ENCODE measurements at regions not wholly inside any gene's neighbourhood (a gene's known extent, or its start where the extent isn't known, plus 50 kb on each side); places are given as distances from the start of the nearest gene placed in this dataset.

- H3K36me3 Mint-ChIP-seq: no peaks in the 10 kb centered on the region
- H3K27ac Mint-ChIP-seq: no peak overlapping the region
- no peaks in the 10 kb centered on the region for H3K9me3 Mint-ChIP-seq
- no peaks in the 10 kb centered on the region for H3K27me3 Mint-ChIP-seq
- ATAC-seq (replicated peaks in 1 of 4): no peak
- Histone ChIP-seq H3K4me3 (ENCODE audit: control insufficient read depth in 1 of 2, extremely low read depth in 1 of 2, low read length in 1 of 2) (no peak overlapping the region), H3K9me3 (no peaks in the 10 kb centered on the region), H3K4me1 (ENCODE audit: control insufficient read depth in 1 of 2, extremely low read depth in 1 of 2, insufficient read depth in 2 of 2, low read length in 2 of 2) (no peaks in the 10 kb centered on the region), H3K27me3 (replicated peaks in 1 of 2; ENCODE audit: control insufficient read depth in 2 of 2, extremely low read depth in 1 of 2, insufficient read depth in 2 of 2, low read length in 1 of 2) (no peaks in the 10 kb centered on the region), H3K36me3 (ENCODE audit: control insufficient read depth in 2 of 2, extremely low read depth in 1 of 2, insufficient read depth in 1 of 2, low read length in 1 of 2) (no peaks in the 10 kb centered on the region), H3K27ac (ENCODE audit: low read length) (no peak overlapping the region)
- no peak for DNase-seq
- CTCF ChIA-PET: no interaction called here
- WGBS (ENCODE audit: insufficient coverage): 90% methylated on average over 2 of the region's 6 CpGs
- no peak overlapping the region for H3K4me3 Mint-ChIP-seq
- no peaks in the 10 kb centered on the region for H3K4me1 Mint-ChIP-seq
- POLR2A ChIA-PET: no interaction called here
Observed at GRCh38 chr17:14704121-14704520, 403.2 kb downstream of the HS3ST3B1 start.

GRCh38 chr17:14701886-14702285, 401.0 kb downstream of the HS3ST3B1 start:
- Histone ChIP-seq H3K4me3 (ENCODE audit: control insufficient read depth in 1 of 2, extremely low read depth in 1 of 2, low read length in 1 of 2) (no peak overlapping the region), H3K27me3 (replicated peaks in 1 of 2; ENCODE audit: control insufficient read depth in 2 of 2, extremely low read depth in 1 of 2, insufficient read depth in 2 of 2, low read length in 1 of 2) (no peaks in the 10 kb centered on the region), H3K4me1 (ENCODE audit: control insufficient read depth in 1 of 2, extremely low read depth in 1 of 2, insufficient read depth in 2 of 2, low read length in 2 of 2) (no peaks in the 10 kb centered on the region), H3K9me3 (no peaks in the 10 kb centered on the region), H3K36me3 (ENCODE audit: control insufficient read depth in 2 of 2, extremely low read depth in 1 of 2, insufficient read depth in 1 of 2, low read length in 1 of 2) (no peaks in the 10 kb centered on the region), H3K27ac (ENCODE audit: low read length) (no peak overlapping the region)
- Mint-ChIP-seq H3K4me1 (no peaks in the 10 kb centered on the region), H3K9me3 (no peaks in the 10 kb centered on the region), H3K36me3 (no peaks in the 10 kb centered on the region), H3K4me3 (no peak overlapping the region), H3K27ac (no peak overlapping the region), H3K27me3 (peaks cover 0 to 2% of the 10 kb centered on the region in 2 donors)
- ATAC-seq (replicated peaks in 1 of 4) (no peak), DNase-seq (no peak)
- ChIA-PET CTCF (interaction anchor here in 1 of 2 donors (0.6 kb wide), 1 partner anchor 33 kb away, joined by 4 read pairs; no protein-coding TSS in a partner anchor), POLR2A (no interaction called here)
- 100% methylated on average over 1 of the region's 1 CpG for WGBS (ENCODE audit: insufficient coverage)

GRCh38 chr17:14699574-14700185, 398.8 kb downstream of the HS3ST3B1 start:
- H3K36me3 ChIP-seq (ENCODE audit: control insufficient read depth in 2 of 2, extremely low read depth in 1 of 2, insufficient read depth in 1 of 2, low read length in 1 of 2): no peaks in the 10 kb centered on the region
- H3K27ac ChIP-seq (ENCODE audit: low read length): no peak overlapping the region
- Mint-ChIP-seq H3K4me1 (no peaks in the 10 kb centered on the region), H3K4me3 (no peak overlapping the region), H3K27me3 (peaks cover 0 to 10% of the 10 kb centered on the region in 2 donors), H3K9me3 (no peaks in the 10 kb centered on the region), H3K27ac (no peak overlapping the region), H3K36me3 (no peaks in the 10 kb centered on the region)
- no CpG with 5 or more reads among the region's 1 CpG for WGBS (ENCODE audit: insufficient coverage)
- ATAC-seq (replicated peaks in 1 of 4) (no peak), DNase-seq (no peak)
- ChIA-PET CTCF (no interaction called here), POLR2A (interaction anchor here in 1 of 2 donors (0.5 kb wide), 1 partner anchor 1035 kb away, joined by 3 read pairs; no protein-coding TSS in a partner anchor)
- no peaks in the 10 kb centered on the region for H3K9me3 ChIP-seq
- no peak overlapping the region for H3K4me3 ChIP-seq (ENCODE audit: control insufficient read depth in 1 of 2, extremely low read depth in 1 of 2, low read length in 1 of 2)
- no peaks in the 10 kb centered on the region for H3K4me1 ChIP-seq (ENCODE audit: control insufficient read depth in 1 of 2, extremely low read depth in 1 of 2, insufficient read depth in 2 of 2, low read length in 2 of 2)
- H3K27me3 ChIP-seq (replicated peaks in 1 of 2; ENCODE audit: control insufficient read depth in 2 of 2, extremely low read depth in 1 of 2, insufficient read depth in 2 of 2, low read length in 1 of 2): no peaks in the 10 kb centered on the region

GRCh38 chr17:14693382-14693781, 392.5 kb downstream of the HS3ST3B1 start:
- no CpG with 5 or more reads among the region's 1 CpG for WGBS (ENCODE audit: insufficient coverage)
- Mint-ChIP-seq H3K27ac (no peak overlapping the region), H3K36me3 (peaks cover 10% of the 10 kb centered on the region), H3K4me3 (no peak overlapping the region), H3K9me3 (peaks cover 4 to 36% (median 6%) of the 10 kb centered on the region in 3 donors), H3K27me3 (peaks cover 0 to 21% of the 10 kb centered on the region in 2 donors), H3K4me1 (peaks cover 11 to 14% (median 13%) of the 10 kb centered on the region in 3 donors)
- DNase-seq (peak in 1 of 35 experiments; percentile 4), ATAC-seq (replicated peaks in 1 of 4) (peak in 1 of 4 experiments; percentile 53)
- CTCF ChIA-PET: interaction anchor here in 1 of 2 donors (0.6 kb wide), 1 partner anchor 398 kb away, joined by 6 read pairs; no protein-coding TSS in a partner anchor
- Histone ChIP-seq H3K4me3 (ENCODE audit: control insufficient read depth in 1 of 2, extremely low read depth in 1 of 2, low read length in 1 of 2) (peak overlapping the region in 1 of 2 donors; percentile 17), H3K9me3 (peaks cover 2% of the 10 kb centered on the region), H3K4me1 (ENCODE audit: control insufficient read depth in 1 of 2, extremely low read depth in 1 of 2, insufficient read depth in 2 of 2, low read length in 2 of 2) (peaks cover 0 to 9% of the 10 kb centered on the region in 2 experiments), H3K36me3 (ENCODE audit: control insufficient read depth in 2 of 2, extremely low read depth in 1 of 2, insufficient read depth in 1 of 2, low read length in 1 of 2) (no peaks in the 10 kb centered on the region), H3K27ac (ENCODE audit: low read length) (no peak overlapping the region), H3K27me3 (replicated peaks in 1 of 2; ENCODE audit: control insufficient read depth in 2 of 2, extremely low read depth in 1 of 2, insufficient read depth in 2 of 2, low read length in 1 of 2) (no peaks in the 10 kb centered on the region)
- POLR2A ChIA-PET: no interaction called here

- H3K4me1 Mint-ChIP-seq: peaks cover 11 to 14% (median 13%) of the 10 kb centered on the region in 3 donors
- H3K36me3 Mint-ChIP-seq: peaks cover 10% of the 10 kb centered on the region
- ATAC-seq (replicated peaks in 1 of 4) (no peak), DNase-seq (no peak)
- no peak overlapping the region for H3K4me3 Mint-ChIP-seq
- H3K9me3 Mint-ChIP-seq: peaks cover 4 to 36% (median 6%) of the 10 kb centered on the region in 3 donors
- peaks cover 0 to 16% of the 10 kb centered on the region in 2 donors for H3K27me3 Mint-ChIP-seq
- Histone ChIP-seq H3K4me3 (ENCODE audit: control insufficient read depth in 1 of 2, extremely low read depth in 1 of 2, low read length in 1 of 2) (no peak overlapping the region), H3K4me1 (ENCODE audit: control insufficient read depth in 1 of 2, extremely low read depth in 1 of 2, insufficient read depth in 2 of 2, low read length in 2 of 2) (peaks cover 0 to 18% of the 10 kb centered on the region in 2 experiments), H3K27me3 (replicated peaks in 1 of 2; ENCODE audit: control insufficient read depth in 2 of 2, extremely low read depth in 1 of 2, insufficient read depth in 2 of 2, low read length in 1 of 2) (no peaks in the 10 kb centered on the region), H3K36me3 (ENCODE audit: control insufficient read depth in 2 of 2, extremely low read depth in 1 of 2, insufficient read depth in 1 of 2, low read length in 1 of 2) (no peaks in the 10 kb centered on the region), H3K27ac (ENCODE audit: low read length) (no peak overlapping the region), H3K9me3 (peaks cover 2% of the 10 kb centered on the region)
- CTCF ChIA-PET: no interaction called here
- WGBS (ENCODE audit: insufficient coverage): no CpG with 5 or more reads among the region's 2 CpGs
- POLR2A ChIA-PET: interaction anchor here in 1 of 2 donors (0.6 kb wide), 1 partner anchor 627 kb away, joined by 5 read pairs; no protein-coding TSS in a partner anchor
- H3K27ac Mint-ChIP-seq: no peak overlapping the region
Observed at GRCh38 chr17:14690704-14691103, 389.8 kb downstream of the HS3ST3B1 start.

GRCh38 chr17:14688134-14688533, 387.3 kb downstream of the HS3ST3B1 start:
- DNase-seq (peak in 1 of 35 experiments; percentile 2), ATAC-seq (replicated peaks in 1 of 4) (no peak)
- Histone ChIP-seq H3K4me1 (ENCODE audit: control insufficient read depth in 1 of 2, extremely low read depth in 1 of 2, insufficient read depth in 2 of 2, low read length in 2 of 2) (peaks cover 0 to 9% of the 10 kb centered on the region in 2 experiments), H3K27me3 (replicated peaks in 1 of 2; ENCODE audit: control insufficient read depth in 2 of 2, extremely low read depth in 1 of 2, insufficient read depth in 2 of 2, low read length in 1 of 2) (no peaks in the 10 kb centered on the region), H3K27ac (ENCODE audit: low read length) (no peak overlapping the region), H3K36me3 (ENCODE audit: control insufficient read depth in 2 of 2, extremely low read depth in 1 of 2, insufficient read depth in 1 of 2, low read length in 1 of 2) (no peaks in the 10 kb centered on the region), H3K9me3 (peaks cover 2% of the 10 kb centered on the region), H3K4me3 (ENCODE audit: control insufficient read depth in 1 of 2, extremely low read depth in 1 of 2, low read length in 1 of 2) (no peak overlapping the region)
- Mint-ChIP-seq H3K4me3 (no peak overlapping the region), H3K4me1 (peaks cover 0 to 2% (median 1%) of the 10 kb centered on the region in 3 donors), H3K9me3 (peaks cover 4 to 32% (median 6%) of the 10 kb centered on the region in 3 donors), H3K36me3 (peaks cover 8% of the 10 kb centered on the region), H3K27ac (no peak overlapping the region), H3K27me3 (peaks cover 5 to 6% of the 10 kb centered on the region in 2 donors)
- POLR2A ChIA-PET: no interaction called here
- CTCF ChIA-PET: no interaction called here
- no CpG with 5 or more reads among the region's 3 CpGs for WGBS (ENCODE audit: insufficient coverage)

Measured in T-cell (primary cell).